Natural killer cell (primary cell): ENCODE measurements at regions not wholly inside any gene's neighbourhood (a gene's known extent, or its start where the extent isn't known, plus 50 kb on each side); places are given as distances from the start of the nearest gene placed in this dataset.

ENCODE experiments used
- ATAC-seq, 3 donors: fragments of 150-1000 bp in 2 of 3; fragments of 200-7000 bp in 1 of 3; cut with Tn5 transposase; 1 replicate in 1 of 3; 2 replicates in 2 of 3; pipeline ENCODE4 v1.10.0; 2021; ENCODE audit warnings: mild to moderate bottlenecking in 2 of 3, moderate library complexity in 2 of 3
- DNase-seq, 2 donors: peaks; one replicate each; pipeline versions ENCODE4 v3.0.0 to v3.0.0-alpha.2; 2013 to 2021; ENCODE audit warnings: mixed read lengths in 1 of 2
- H3K27ac ChIP-seq: one replicate; pipeline ENCODE4 v1.5.1; 2013; ENCODE audit warnings: mild to moderate bottlenecking, low read length
- H3K27me3 ChIP-seq: one replicate; pipeline ENCODE4 v1.6.1; 2013; ENCODE audit warnings: low read length; ENCODE audit not compliant: control insufficient read depth, insufficient read depth
- H3K36me3 ChIP-seq: one replicate; pipeline ENCODE4 v1.6.1; 2013; ENCODE audit warnings: low read length; ENCODE audit not compliant: control insufficient read depth, insufficient read depth
- H3K4me1 ChIP-seq: one replicate; pipeline ENCODE4 v1.6.1; 2013; ENCODE audit warnings: low read length; ENCODE audit not compliant: control insufficient read depth, insufficient read depth
- H3K4me3 ChIP-seq: one replicate; pipeline ENCODE4 v1.5.1; 2013; ENCODE audit warnings: low read length
- H3K9me3 ChIP-seq: one replicate; pipeline ENCODE4 v1.6.1; 2013; ENCODE audit warnings: low read length; ENCODE audit not compliant: control insufficient read depth, insufficient read depth
- H3K27ac Mint-ChIP-seq, 2 donors: one replicate each; pipeline ENCODE4 v1.8.0; 2022; ENCODE audit warnings: mild to moderate bottlenecking in 2 of 2, mixed read lengths in 2 of 2, moderate library complexity in 1 of 2
- H3K27me3 Mint-ChIP-seq, 2 donors: one replicate each; pipeline ENCODE4 v1.8.0; 2022; ENCODE audit warnings: low read depth in 2 of 2, mixed read lengths in 2 of 2
- H3K36me3 Mint-ChIP-seq: one replicate; pipeline ENCODE4 v1.8.0; 2022; ENCODE audit warnings: mixed read lengths
- H3K4me1 Mint-ChIP-seq, 2 donors: one replicate each; pipeline ENCODE4 v1.8.0; 2022; ENCODE audit warnings: mixed read lengths in 2 of 2
- H3K4me3 Mint-ChIP-seq: one replicate; pipeline ENCODE4 v1.8.0; 2022; ENCODE audit warnings: mild to moderate bottlenecking, moderate library complexity, mixed read lengths
- H3K9me3 Mint-ChIP-seq, 2 donors: one replicate each; pipeline ENCODE4 v1.8.0; 2022; ENCODE audit warnings: mixed read lengths in 2 of 2
- WGBS: methylation state at CpG from one replicate; pipeline ENCODE4 v1.1.7; 2013; ENCODE audit warnings: missing lambda C conversion rate; ENCODE audit not compliant: insufficient coverage; 5-methylcytosine and 5-hydroxymethylcytosine counted together
- intact Hi-C: fragments of 100-400 bp; cut with micrococcal nuclease; formaldehyde crosslinking; loops from one replicate; pipeline ENCODE4 v1.14.2; 2022
- TF ChIP-seq, protein P1 (sequence below): fragments of 200-600 bp; IDR thresholded peaks from one replicate; pipeline ENCODE4 v1.8.0; 2022; ENCODE audit warnings: antibody characterized with exemption

GRCh38 chr2:6496376-6496775 is 369.3 kb downstream of the CMPK2 start:
- Mint-ChIP-seq H3K4me3 (no peak overlapping the region), H3K27ac (no peak overlapping the region), H3K36me3 (no peaks in the 10 kb centered on the region), H3K9me3 (peaks cover 3% of the 10 kb centered on the region in 2 donors), H3K27me3 (no peaks in the 10 kb centered on the region), H3K4me1 (no peaks in the 10 kb centered on the region)
- no peaks in the 10 kb centered on the region for H3K4me1 ChIP-seq
- no peak overlapping the region for H3K27ac ChIP-seq
- no peaks in the 10 kb centered on the region for H3K9me3 ChIP-seq
- WGBS, result 95% methylated on average over 13 of the region's 14 CpGs
- H3K4me3 ChIP-seq, result no peak overlapping the region
- DNase-seq (no peak), ATAC-seq (no peak)
- H3K27me3 ChIP-seq, result no peaks in the 10 kb centered on the region
- TF ChIP-seq, protein P1, sequence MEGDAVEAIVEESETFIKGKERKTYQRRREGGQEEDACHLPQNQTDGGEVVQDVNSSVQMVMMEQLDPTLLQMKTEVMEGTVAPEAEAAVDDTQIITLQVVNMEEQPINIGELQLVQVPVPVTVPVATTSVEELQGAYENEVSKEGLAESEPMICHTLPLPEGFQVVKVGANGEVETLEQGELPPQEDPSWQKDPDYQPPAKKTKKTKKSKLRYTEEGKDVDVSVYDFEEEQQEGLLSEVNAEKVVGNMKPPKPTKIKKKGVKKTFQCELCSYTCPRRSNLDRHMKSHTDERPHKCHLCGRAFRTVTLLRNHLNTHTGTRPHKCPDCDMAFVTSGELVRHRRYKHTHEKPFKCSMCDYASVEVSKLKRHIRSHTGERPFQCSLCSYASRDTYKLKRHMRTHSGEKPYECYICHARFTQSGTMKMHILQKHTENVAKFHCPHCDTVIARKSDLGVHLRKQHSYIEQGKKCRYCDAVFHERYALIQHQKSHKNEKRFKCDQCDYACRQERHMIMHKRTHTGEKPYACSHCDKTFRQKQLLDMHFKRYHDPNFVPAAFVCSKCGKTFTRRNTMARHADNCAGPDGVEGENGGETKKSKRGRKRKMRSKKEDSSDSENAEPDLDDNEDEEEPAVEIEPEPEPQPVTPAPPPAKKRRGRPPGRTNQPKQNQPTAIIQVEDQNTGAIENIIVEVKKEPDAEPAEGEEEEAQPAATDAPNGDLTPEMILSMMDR, result no peak
- intact Hi-C loops, result no loop called here
- no peaks in the 10 kb centered on the region for H3K36me3 ChIP-seq

- TF ChIP-seq, protein P1, result no peak
- WGBS, result 83% methylated on average over 1 of the region's 1 CpG
- H3K9me3 Mint-ChIP-seq, result peaks cover 3% of the 10 kb centered on the region in 2 donors
- Histone ChIP-seq H3K36me3 (no peaks in the 10 kb centered on the region), H3K27ac (no peak overlapping the region), H3K9me3 (no peaks in the 10 kb centered on the region), H3K4me1 (no peaks in the 10 kb centered on the region), H3K27me3 (no peaks in the 10 kb centered on the region), H3K4me3 (no peak overlapping the region)
- ATAC-seq (no peak), DNase-seq (no peak)
- no peaks in the 10 kb centered on the region for H3K27me3 Mint-ChIP-seq
- H3K36me3 Mint-ChIP-seq, result no peaks in the 10 kb centered on the region
- no peak overlapping the region for H3K4me3 Mint-ChIP-seq
- intact Hi-C loops, result no loop called here
- H3K4me1 Mint-ChIP-seq, result no peaks in the 10 kb centered on the region
- H3K27ac Mint-ChIP-seq, result no peak overlapping the region
Observed at GRCh38 chr2:6497048-6497447, 368.7 kb downstream of the CMPK2 start.

- 98% methylated on average over 3 of the region's 6 CpGs for WGBS
- intact Hi-C loops, result no loop called here
Observed at GRCh38 chr2:6498841-6499240, 366.9 kb downstream of the CMPK2 start.

GRCh38 chr2:6499691-6500090 is 366.0 kb downstream of the CMPK2 start:
- 83% methylated on average over 2 of the region's 2 CpGs for WGBS
- H3K36me3 Mint-ChIP-seq, result no peaks in the 10 kb centered on the region

More at GRCh38 chr2:6498841-6499240, 366.9 kb downstream of the CMPK2 start:
- Mint-ChIP-seq H3K36me3 (no peaks in the 10 kb centered on the region), H3K4me3 (no peak overlapping the region), H3K27ac (no peak overlapping the region), H3K4me1 (no peaks in the 10 kb centered on the region), H3K9me3 (peaks cover 3% of the 10 kb centered on the region in 2 donors), H3K27me3 (no peaks in the 10 kb centered on the region)
- TF ChIP-seq, protein P1, result no peak
- ATAC-seq, result no peak
- Histone ChIP-seq H3K36me3 (no peaks in the 10 kb centered on the region), H3K27me3 (no peaks in the 10 kb centered on the region), H3K9me3 (no peaks in the 10 kb centered on the region), H3K4me1 (no peaks in the 10 kb centered on the region), H3K27ac (no peak overlapping the region), H3K4me3 (no peak overlapping the region)
- DNase-seq, result no peak

More at GRCh38 chr2:6499691-6500090, 366.0 kb downstream of the CMPK2 start:
- no peak overlapping the region for H3K27ac Mint-ChIP-seq
- H3K9me3 Mint-ChIP-seq, result peaks cover 3% of the 10 kb centered on the region in 2 donors
- H3K4me3 Mint-ChIP-seq, result no peak overlapping the region
- DNase-seq (no peak), ATAC-seq (no peak)
- H3K9me3 ChIP-seq, result no peaks in the 10 kb centered on the region
- H3K27me3 ChIP-seq, result no peaks in the 10 kb centered on the region
- H3K27me3 Mint-ChIP-seq, result no peaks in the 10 kb centered on the region
- no peaks in the 10 kb centered on the region for H3K4me1 Mint-ChIP-seq
- no peaks in the 10 kb centered on the region for H3K36me3 ChIP-seq
- no peak overlapping the region for H3K27ac ChIP-seq
- no peak overlapping the region for H3K4me3 ChIP-seq
- H3K4me1 ChIP-seq, result no peaks in the 10 kb centered on the region
- intact Hi-C loops, result no loop called here
- TF ChIP-seq, protein P1, result no peak
